ENCODE measurements at regions not wholly inside any gene's neighbourhood (a gene's known extent, or its start where the extent isn't known, plus 50 kb on each side); places are given as distances from the start of the nearest gene placed in this dataset.

- TF ChIP-seq REST (IDR thresholded peaks at IDR 0.05) (no peak), CTCF (IDR thresholded peaks at IDR 0.05; ENCODE audit: low read depth, low read length, missing input control) (no peak)
These were observed 1029.6 kb downstream of the PCDH9 start for GRCh38 chr13:66200555-66200954.

All from liver (tissue), 2 donors.